ENCODE measurements at regions not wholly inside any gene's neighbourhood (a gene's known extent, or its start where the extent isn't known, plus 50 kb on each side); places are given as distances from the start of the nearest gene placed in this dataset.

GRCh38 chrX:22616867-22617266 lies 344.2 kb downstream of the CBLL2 start:
- ATAC-seq (ENCODE audit: low read depth) (no peak), DNase-seq (ENCODE audit: low spot score in 2 of 2) (no peak)
- H3K27ac Mint-ChIP-seq: no peak overlapping the region
- no peak overlapping the region for H3K4me3 Mint-ChIP-seq
- H3K36me3 Mint-ChIP-seq: no peaks in the 10 kb centered on the region
- H3K4me1 Mint-ChIP-seq: no peaks in the 10 kb centered on the region
- H3K27me3 Mint-ChIP-seq: no peaks in the 10 kb centered on the region
- no peaks in the 10 kb centered on the region for H3K9me3 Mint-ChIP-seq

- Mint-ChIP-seq H3K36me3 (no peaks in the 10 kb centered on the region), H3K27me3 (no peaks in the 10 kb centered on the region), H3K4me1 (no peaks in the 10 kb centered on the region), H3K9me3 (no peaks in the 10 kb centered on the region), H3K27ac (no peak overlapping the region), H3K4me3 (no peak overlapping the region)
- ATAC-seq (ENCODE audit: low read depth) (no peak), DNase-seq (ENCODE audit: low spot score in 2 of 2) (no peak)
These were observed 354.9 kb downstream of the CBLL2 start for GRCh38 chrX:22627576-22627975.

- Mint-ChIP-seq H3K27ac (no peak overlapping the region), H3K36me3 (no peaks in the 10 kb centered on the region), H3K4me1 (no peaks in the 10 kb centered on the region), H3K27me3 (no peaks in the 10 kb centered on the region), H3K4me3 (no peak overlapping the region), H3K9me3 (no peaks in the 10 kb centered on the region)
- ATAC-seq (ENCODE audit: low read depth): no peak
- DNase-seq (ENCODE audit: low spot score in 2 of 2): no peak
These were observed 355.6 kb downstream of the CBLL2 start for GRCh38 chrX:22628275-22628674.

- Mint-ChIP-seq H3K4me3 (no peak overlapping the region), H3K27me3 (no peaks in the 10 kb centered on the region), H3K36me3 (no peaks in the 10 kb centered on the region), H3K9me3 (no peaks in the 10 kb centered on the region), H3K4me1 (no peaks in the 10 kb centered on the region), H3K27ac (no peak overlapping the region)
- DNase-seq (ENCODE audit: low spot score in 2 of 2) (no peak), ATAC-seq (ENCODE audit: low read depth) (no peak)
These were observed 356.5 kb downstream of the CBLL2 start for GRCh38 chrX:22629105-22629725.

- DNase-seq (ENCODE audit: low spot score in 2 of 2) (no peak), ATAC-seq (ENCODE audit: low read depth) (no peak)
- Mint-ChIP-seq H3K4me1 (no peaks in the 10 kb centered on the region), H3K36me3 (no peaks in the 10 kb centered on the region), H3K4me3 (no peak overlapping the region), H3K27ac (no peak overlapping the region), H3K27me3 (peaks cover 2% of the 10 kb centered on the region), H3K9me3 (no peaks in the 10 kb centered on the region)
These were observed 361.4 kb downstream of the CBLL2 start for GRCh38 chrX:22634083-22634482.

- ATAC-seq (ENCODE audit: low read depth) (no peak), DNase-seq (ENCODE audit: low spot score in 2 of 2) (no peak)
- Mint-ChIP-seq H3K27ac (no peak overlapping the region), H3K4me1 (no peaks in the 10 kb centered on the region), H3K27me3 (peaks cover 2% of the 10 kb centered on the region), H3K9me3 (no peaks in the 10 kb centered on the region), H3K4me3 (no peak overlapping the region), H3K36me3 (no peaks in the 10 kb centered on the region)
These were observed 362.0 kb downstream of the CBLL2 start for GRCh38 chrX:22634751-22635150.

GRCh38 chrX:22648281-22648680 lies 351.5 kb upstream of the DDX53 start:
- Mint-ChIP-seq H3K36me3 (no peaks in the 10 kb centered on the region), H3K4me1 (no peaks in the 10 kb centered on the region), H3K9me3 (no peaks in the 10 kb centered on the region), H3K27me3 (no peaks in the 10 kb centered on the region), H3K27ac (no peak overlapping the region), H3K4me3 (no peak overlapping the region)
- no peak for ATAC-seq (ENCODE audit: low read depth)
- DNase-seq (ENCODE audit: low spot score in 2 of 2): no peak

- DNase-seq (ENCODE audit: low spot score in 2 of 2): no peak
- ATAC-seq (ENCODE audit: low read depth): no peak
- H3K4me3 Mint-ChIP-seq: no peak overlapping the region
- H3K9me3 Mint-ChIP-seq: no peaks in the 10 kb centered on the region
- no peaks in the 10 kb centered on the region for H3K36me3 Mint-ChIP-seq
- no peaks in the 10 kb centered on the region for H3K27me3 Mint-ChIP-seq
- H3K4me1 Mint-ChIP-seq: no peaks in the 10 kb centered on the region
- H3K27ac Mint-ChIP-seq: no peak overlapping the region
These were observed 349.1 kb upstream of the DDX53 start for GRCh38 chrX:22650691-22651090.

- H3K4me1 Mint-ChIP-seq: no peaks in the 10 kb centered on the region
- no peak overlapping the region for H3K4me3 Mint-ChIP-seq
- no peak overlapping the region for H3K27ac Mint-ChIP-seq
- ATAC-seq (ENCODE audit: low read depth): no peak
- H3K36me3 Mint-ChIP-seq: no peaks in the 10 kb centered on the region
- no peaks in the 10 kb centered on the region for H3K27me3 Mint-ChIP-seq
- no peaks in the 10 kb centered on the region for H3K9me3 Mint-ChIP-seq
- no peak for DNase-seq (ENCODE audit: low spot score in 2 of 2)
These were observed 347.2 kb upstream of the DDX53 start for GRCh38 chrX:22652596-22652995.

GRCh38 chrX:22660756-22661155 lies 339.0 kb upstream of the DDX53 start:
- no peak for DNase-seq (ENCODE audit: low spot score in 2 of 2)
- Mint-ChIP-seq H3K4me1 (no peaks in the 10 kb centered on the region), H3K9me3 (no peaks in the 10 kb centered on the region), H3K36me3 (no peaks in the 10 kb centered on the region), H3K27me3 (no peaks in the 10 kb centered on the region), H3K4me3 (no peak overlapping the region), H3K27ac (no peak overlapping the region)
- ATAC-seq (ENCODE audit: low read depth): no peak

GRCh38 chrX:22662776-22663175 lies 337.0 kb upstream of the DDX53 start:
- H3K27me3 Mint-ChIP-seq: no peaks in the 10 kb centered on the region
- H3K4me1 Mint-ChIP-seq: no peaks in the 10 kb centered on the region
- no peak for ATAC-seq (ENCODE audit: low read depth)
- H3K4me3 Mint-ChIP-seq: no peak overlapping the region
- H3K27ac Mint-ChIP-seq: no peak overlapping the region
- H3K9me3 Mint-ChIP-seq: no peaks in the 10 kb centered on the region
- no peak for DNase-seq (ENCODE audit: low spot score in 2 of 2)
- no peaks in the 10 kb centered on the region for H3K36me3 Mint-ChIP-seq

GRCh38 chrX:22664826-22665225 lies 334.9 kb upstream of the DDX53 start:
- H3K36me3 Mint-ChIP-seq: no peaks in the 10 kb centered on the region
- no peaks in the 10 kb centered on the region for H3K27me3 Mint-ChIP-seq
- H3K4me1 Mint-ChIP-seq: no peaks in the 10 kb centered on the region
- H3K27ac Mint-ChIP-seq: no peak overlapping the region
- no peak overlapping the region for H3K4me3 Mint-ChIP-seq
- no peak for DNase-seq (ENCODE audit: low spot score in 2 of 2)
- ATAC-seq (ENCODE audit: low read depth): no peak
- no peaks in the 10 kb centered on the region for H3K9me3 Mint-ChIP-seq

- Mint-ChIP-seq H3K9me3 (no peaks in the 10 kb centered on the region), H3K4me1 (no peaks in the 10 kb centered on the region), H3K27ac (no peak overlapping the region), H3K27me3 (no peaks in the 10 kb centered on the region), H3K4me3 (no peak overlapping the region), H3K36me3 (no peaks in the 10 kb centered on the region)
- DNase-seq (ENCODE audit: low spot score in 2 of 2) (no peak), ATAC-seq (ENCODE audit: low read depth) (no peak)
These were observed 333.9 kb upstream of the DDX53 start for GRCh38 chrX:22665818-22666217.

GRCh38 chrX:22666441-22666840 lies 333.3 kb upstream of the DDX53 start:
- Mint-ChIP-seq H3K27me3 (no peaks in the 10 kb centered on the region), H3K4me3 (no peak overlapping the region), H3K9me3 (peaks cover 2% of the 10 kb centered on the region), H3K36me3 (no peaks in the 10 kb centered on the region), H3K4me1 (no peaks in the 10 kb centered on the region), H3K27ac (peak overlapping the region; percentile 23)
- peak; percentile 51 for ATAC-seq (ENCODE audit: low read depth)
- DNase-seq (ENCODE audit: low spot score in 2 of 2): peak in 1 of 2 donors; percentile 14

GRCh38 chrX:22674932-22675331 lies 324.8 kb upstream of the DDX53 start:
- H3K27ac Mint-ChIP-seq: no peak overlapping the region
- peaks cover 2% of the 10 kb centered on the region for H3K36me3 Mint-ChIP-seq
- no peaks in the 10 kb centered on the region for H3K4me1 Mint-ChIP-seq
- H3K27me3 Mint-ChIP-seq: no peaks in the 10 kb centered on the region
- H3K9me3 Mint-ChIP-seq: peaks cover 4% of the 10 kb centered on the region
- DNase-seq (ENCODE audit: low spot score in 2 of 2) (no peak), ATAC-seq (ENCODE audit: low read depth) (no peak)
- no peak overlapping the region for H3K4me3 Mint-ChIP-seq

Data from memory B cell (primary cell).